ENCODE measurements at regions not wholly inside any gene's neighbourhood (a gene's known extent, or its start where the extent isn't known, plus 50 kb on each side); places are given as distances from the start of the nearest gene placed in this dataset.

DNA sequence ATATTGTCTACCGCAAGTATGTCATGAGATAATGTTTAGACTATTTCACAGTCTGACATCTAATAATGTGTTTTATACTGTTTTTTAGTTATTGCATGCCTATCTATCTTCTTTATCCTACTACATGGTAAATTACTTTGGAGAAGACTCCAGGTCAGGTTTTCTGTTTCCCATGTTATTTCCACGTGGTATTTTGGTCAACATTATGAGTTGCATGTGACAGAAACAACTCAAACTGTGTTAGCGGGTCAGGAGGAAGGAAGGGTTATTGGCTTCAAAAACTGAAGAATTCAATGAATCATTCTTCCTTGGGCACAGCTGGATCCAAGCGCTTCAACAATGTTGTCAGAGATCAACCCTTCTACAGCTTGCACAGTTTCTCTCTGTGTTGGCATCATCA is 252.1 kb upstream of the CCNG1 start:
- TF ChIP-seq, protein P1, sequence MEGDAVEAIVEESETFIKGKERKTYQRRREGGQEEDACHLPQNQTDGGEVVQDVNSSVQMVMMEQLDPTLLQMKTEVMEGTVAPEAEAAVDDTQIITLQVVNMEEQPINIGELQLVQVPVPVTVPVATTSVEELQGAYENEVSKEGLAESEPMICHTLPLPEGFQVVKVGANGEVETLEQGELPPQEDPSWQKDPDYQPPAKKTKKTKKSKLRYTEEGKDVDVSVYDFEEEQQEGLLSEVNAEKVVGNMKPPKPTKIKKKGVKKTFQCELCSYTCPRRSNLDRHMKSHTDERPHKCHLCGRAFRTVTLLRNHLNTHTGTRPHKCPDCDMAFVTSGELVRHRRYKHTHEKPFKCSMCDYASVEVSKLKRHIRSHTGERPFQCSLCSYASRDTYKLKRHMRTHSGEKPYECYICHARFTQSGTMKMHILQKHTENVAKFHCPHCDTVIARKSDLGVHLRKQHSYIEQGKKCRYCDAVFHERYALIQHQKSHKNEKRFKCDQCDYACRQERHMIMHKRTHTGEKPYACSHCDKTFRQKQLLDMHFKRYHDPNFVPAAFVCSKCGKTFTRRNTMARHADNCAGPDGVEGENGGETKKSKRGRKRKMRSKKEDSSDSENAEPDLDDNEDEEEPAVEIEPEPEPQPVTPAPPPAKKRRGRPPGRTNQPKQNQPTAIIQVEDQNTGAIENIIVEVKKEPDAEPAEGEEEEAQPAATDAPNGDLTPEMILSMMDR (IDR thresholded peaks at IDR 0.05) = no peak
- no peak for TF ChIP-seq EZH2 (IDR thresholded peaks at IDR 0.05; ENCODE audit: borderline replicate concordance, insufficient read depth, low read depth, low read length, poor library complexity, severe bottlenecking)

Measured in B cell (primary cell).